K562 (cell line): ENCODE measurements at regions not wholly inside any gene's neighbourhood (a gene's known extent, or its start where the extent isn't known, plus 50 kb on each side); places are given as distances from the start of the nearest gene placed in this dataset.

Experiments
- CREB1 ChIP-seq, 2 experiments: sonication (generic) in 1 of 2; formaldehyde crosslinking in 1 of 2; IDR thresholded peaks; 2 replicates each; pipeline versions ENCODE4 v1.6.1 to v1.8.0; 2012 to 2022; ENCODE audit warnings: inconsistent platforms in 1 of 2, mild to moderate bottlenecking in 1 of 2, missing genetic modification reagents in 1 of 2, moderate library complexity in 1 of 2
- JUND ChIP-seq, 2 experiments: IDR thresholded peaks; 2 replicates in 1 of 2; 3 replicates in 1 of 2; pipeline ENCODE4 v1.6.1; 2011; ENCODE audit warnings: borderline replicate concordance in 2 of 2, low read depth in 2 of 2, low read length in 2 of 2, improper control_type of control experiment in 1 of 2, missing biosample characterization in 1 of 2, missing genetic modification characterization in 1 of 2, missing genetic modification reagents in 1 of 2
- NBN ChIP-seq: fragments of 450-650 bp; IDR thresholded peaks from 2 replicates; pipeline ENCODE4 v1.6.1; 2016; ENCODE audit warnings: low read depth, mild to moderate bottlenecking
- NR3C1 ChIP-seq: sonication (generic); formaldehyde crosslinking; IDR thresholded peaks from 2 replicates; pipeline ENCODE4 v1.8.1; 2022; ENCODE audit warnings: missing genetic modification reagents
- SIN3A ChIP-seq, 2 experiments: fragments of 150-350 bp in 1 of 2; IDR thresholded peaks; 2 replicates each; pipeline ENCODE4 v1.6.1; 2011 to 2016; ENCODE audit warnings: borderline replicate concordance in 2 of 2, low read depth in 2 of 2, low read length in 2 of 2, mild to moderate bottlenecking in 2 of 2, moderate library complexity in 2 of 2; ENCODE audit not compliant: control insufficient read depth in 1 of 2
- TOE1 ChIP-seq, 2 experiments: fragments of 450-650 bp in 1 of 2; sonication (generic) in 1 of 2; formaldehyde crosslinking in 1 of 2; IDR thresholded peaks; 2 replicates each; pipeline versions ENCODE4 v1.7.1 to v1.8.0; 2016 to 2022; ENCODE audit warnings: borderline replicate concordance in 2 of 2, mild to moderate bottlenecking in 2 of 2, antibody characterized with exemption in 1 of 2, inconsistent platforms in 1 of 2, low read depth in 1 of 2, missing genetic modification reagents in 1 of 2, moderate library complexity in 1 of 2
- ZZZ3 ChIP-seq: fragments of 450-650 bp; IDR thresholded peaks from 2 replicates; pipeline ENCODE4 v1.6.1; 2016; ENCODE audit warnings: antibody characterized with exemption, mild to moderate bottlenecking, moderate library complexity
- TF ChIP-seq, protein P1 (sequence below): fragments of 450-650 bp; IDR thresholded peaks from 2 replicates; pipeline ENCODE4 v1.6.1; 2017; ENCODE audit warnings: antibody characterized with exemption
- TF ChIP-seq, protein P2 (sequence below), 2 experiments: fragments of 450-650 bp; formaldehyde crosslinking in 1 of 2; IDR thresholded peaks; 2 replicates each; pipeline versions ENCODE4 v1.4.0 to v1.6.1; 2014 to 2020; ENCODE audit warnings: mild to moderate bottlenecking in 2 of 2, borderline replicate concordance in 1 of 2, low read depth in 1 of 2
- TF ChIP-seq, protein P3 (sequence below), 3 experiments: IDR thresholded peaks in 2 of 3; conservative IDR thresholded peaks in 1 of 3; 2 replicates each; pipeline ENCODE4 v1.5.1; 2011 to 2012; ENCODE audit warnings: low read length in 3 of 3, mild to moderate bottlenecking in 3 of 3, control low read depth in 2 of 3, improper control_type of control experiment in 1 of 3, inconsistent platforms in 1 of 3, low read depth in 1 of 3, mixed read lengths in 1 of 3, moderate library complexity in 1 of 3; ENCODE audit not compliant: insufficient read depth in 2 of 3

DNA sequence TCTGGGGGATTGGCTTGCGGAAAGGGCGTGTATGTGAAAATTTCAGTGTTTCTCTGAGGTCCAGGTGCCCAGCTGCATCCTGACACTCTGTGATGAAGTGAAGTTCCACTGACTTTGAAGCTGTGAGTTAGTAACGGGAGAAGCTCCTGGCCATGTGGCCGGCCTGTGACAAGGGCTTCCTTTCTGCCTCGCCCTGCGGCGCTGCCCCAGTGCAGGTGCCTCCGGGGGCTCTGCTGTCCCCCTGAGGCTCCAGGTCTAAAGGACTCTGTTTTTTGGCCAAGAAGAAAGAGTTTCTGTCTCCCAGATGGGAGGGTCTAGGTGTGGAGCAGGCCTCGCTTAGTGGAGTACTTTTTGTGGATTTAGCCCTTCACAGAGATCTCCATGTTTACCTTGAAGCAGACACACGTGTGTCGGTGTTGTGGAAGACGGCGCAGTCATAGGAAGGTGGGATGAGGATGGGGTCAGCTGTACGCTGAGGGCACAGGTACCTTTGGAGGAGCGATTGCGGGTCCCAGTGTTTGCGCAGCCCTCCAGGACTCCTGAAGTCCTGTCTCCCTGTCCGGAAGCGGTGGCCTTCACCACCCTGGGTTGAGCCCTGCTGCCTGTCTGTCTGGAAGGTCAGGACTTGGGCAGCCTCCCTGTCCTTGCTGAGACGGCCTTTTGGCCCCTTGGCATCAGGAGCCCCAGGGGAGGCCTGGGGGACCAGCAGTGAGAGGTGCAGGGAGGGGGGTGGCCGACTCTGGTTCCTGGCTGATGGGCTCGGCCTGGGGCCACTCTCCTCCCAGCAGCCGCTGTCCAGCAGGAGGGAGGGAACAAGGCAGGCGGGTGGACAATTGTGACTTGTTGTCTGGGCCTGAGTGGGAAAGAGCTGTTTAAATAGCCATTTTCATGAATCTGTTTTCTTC lies 1249.3 kb downstream of the BRD1 start:
- TF ChIP-seq JUND (IDR thresholded peaks at IDR 0.05; ENCODE audit: borderline replicate concordance, low read depth, low read length) (no peak), JUND (tag; IDR thresholded peaks at IDR 0.05; ENCODE audit: borderline replicate concordance, low read depth, low read length) (no peak), SIN3A (IDR thresholded peaks at IDR 0.05; ENCODE audit: borderline replicate concordance in 2 of 2, control insufficient read depth in 1 of 2, low read depth in 2 of 2, low read length in 2 of 2) (no peak), NBN (no peak), ZZZ3 (no peak), TOE1 (IDR thresholded peaks at IDR 0.05; ENCODE audit: borderline replicate concordance) (no peak), TOE1 (CRISPR knock-in tag; IDR thresholded peaks at IDR 0.05; ENCODE audit: borderline replicate concordance, low read depth) (no peak), NR3C1 (CRISPR knock-in tag) (no peak), CREB1 (IDR thresholded peaks at IDR 0.05) (no peak), CREB1 (CRISPR knock-in tag; IDR thresholded peaks at IDR 0.05) (no peak)
- TF ChIP-seq, protein P1, sequence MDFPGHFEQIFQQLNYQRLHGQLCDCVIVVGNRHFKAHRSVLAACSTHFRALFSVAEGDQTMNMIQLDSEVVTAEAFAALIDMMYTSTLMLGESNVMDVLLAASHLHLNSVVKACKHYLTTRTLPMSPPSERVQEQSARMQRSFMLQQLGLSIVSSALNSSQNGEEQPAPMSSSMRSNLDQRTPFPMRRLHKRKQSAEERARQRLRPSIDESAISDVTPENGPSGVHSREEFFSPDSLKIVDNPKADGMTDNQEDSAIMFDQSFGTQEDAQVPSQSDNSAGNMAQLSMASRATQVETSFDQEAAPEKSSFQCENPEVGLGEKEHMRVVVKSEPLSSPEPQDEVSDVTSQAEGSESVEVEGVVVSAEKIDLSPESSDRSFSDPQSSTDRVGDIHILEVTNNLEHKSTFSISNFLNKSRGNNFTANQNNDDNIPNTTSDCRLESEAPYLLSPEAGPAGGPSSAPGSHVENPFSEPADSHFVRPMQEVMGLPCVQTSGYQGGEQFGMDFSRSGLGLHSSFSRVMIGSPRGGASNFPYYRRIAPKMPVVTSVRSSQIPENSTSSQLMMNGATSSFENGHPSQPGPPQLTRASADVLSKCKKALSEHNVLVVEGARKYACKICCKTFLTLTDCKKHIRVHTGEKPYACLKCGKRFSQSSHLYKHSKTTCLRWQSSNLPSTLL: no peak
- TF ChIP-seq, protein P2, sequence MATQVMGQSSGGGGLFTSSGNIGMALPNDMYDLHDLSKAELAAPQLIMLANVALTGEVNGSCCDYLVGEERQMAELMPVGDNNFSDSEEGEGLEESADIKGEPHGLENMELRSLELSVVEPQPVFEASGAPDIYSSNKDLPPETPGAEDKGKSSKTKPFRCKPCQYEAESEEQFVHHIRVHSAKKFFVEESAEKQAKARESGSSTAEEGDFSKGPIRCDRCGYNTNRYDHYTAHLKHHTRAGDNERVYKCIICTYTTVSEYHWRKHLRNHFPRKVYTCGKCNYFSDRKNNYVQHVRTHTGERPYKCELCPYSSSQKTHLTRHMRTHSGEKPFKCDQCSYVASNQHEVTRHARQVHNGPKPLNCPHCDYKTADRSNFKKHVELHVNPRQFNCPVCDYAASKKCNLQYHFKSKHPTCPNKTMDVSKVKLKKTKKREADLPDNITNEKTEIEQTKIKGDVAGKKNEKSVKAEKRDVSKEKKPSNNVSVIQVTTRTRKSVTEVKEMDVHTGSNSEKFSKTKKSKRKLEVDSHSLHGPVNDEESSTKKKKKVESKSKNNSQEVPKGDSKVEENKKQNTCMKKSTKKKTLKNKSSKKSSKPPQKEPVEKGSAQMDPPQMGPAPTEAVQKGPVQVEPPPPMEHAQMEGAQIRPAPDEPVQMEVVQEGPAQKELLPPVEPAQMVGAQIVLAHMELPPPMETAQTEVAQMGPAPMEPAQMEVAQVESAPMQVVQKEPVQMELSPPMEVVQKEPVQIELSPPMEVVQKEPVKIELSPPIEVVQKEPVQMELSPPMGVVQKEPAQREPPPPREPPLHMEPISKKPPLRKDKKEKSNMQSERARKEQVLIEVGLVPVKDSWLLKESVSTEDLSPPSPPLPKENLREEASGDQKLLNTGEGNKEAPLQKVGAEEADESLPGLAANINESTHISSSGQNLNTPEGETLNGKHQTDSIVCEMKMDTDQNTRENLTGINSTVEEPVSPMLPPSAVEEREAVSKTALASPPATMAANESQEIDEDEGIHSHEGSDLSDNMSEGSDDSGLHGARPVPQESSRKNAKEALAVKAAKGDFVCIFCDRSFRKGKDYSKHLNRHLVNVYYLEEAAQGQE (IDR thresholded peaks at IDR 0.05; ENCODE audit: borderline replicate concordance): no peak
- TF ChIP-seq, protein P2 (CRISPR knock-in tag; IDR thresholded peaks at IDR 0.05; ENCODE audit: low read depth): no peak
- TF ChIP-seq, protein P3, sequence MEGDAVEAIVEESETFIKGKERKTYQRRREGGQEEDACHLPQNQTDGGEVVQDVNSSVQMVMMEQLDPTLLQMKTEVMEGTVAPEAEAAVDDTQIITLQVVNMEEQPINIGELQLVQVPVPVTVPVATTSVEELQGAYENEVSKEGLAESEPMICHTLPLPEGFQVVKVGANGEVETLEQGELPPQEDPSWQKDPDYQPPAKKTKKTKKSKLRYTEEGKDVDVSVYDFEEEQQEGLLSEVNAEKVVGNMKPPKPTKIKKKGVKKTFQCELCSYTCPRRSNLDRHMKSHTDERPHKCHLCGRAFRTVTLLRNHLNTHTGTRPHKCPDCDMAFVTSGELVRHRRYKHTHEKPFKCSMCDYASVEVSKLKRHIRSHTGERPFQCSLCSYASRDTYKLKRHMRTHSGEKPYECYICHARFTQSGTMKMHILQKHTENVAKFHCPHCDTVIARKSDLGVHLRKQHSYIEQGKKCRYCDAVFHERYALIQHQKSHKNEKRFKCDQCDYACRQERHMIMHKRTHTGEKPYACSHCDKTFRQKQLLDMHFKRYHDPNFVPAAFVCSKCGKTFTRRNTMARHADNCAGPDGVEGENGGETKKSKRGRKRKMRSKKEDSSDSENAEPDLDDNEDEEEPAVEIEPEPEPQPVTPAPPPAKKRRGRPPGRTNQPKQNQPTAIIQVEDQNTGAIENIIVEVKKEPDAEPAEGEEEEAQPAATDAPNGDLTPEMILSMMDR (IDR thresholded peaks at IDR 0.05 in 2 of 3, conservative IDR thresholded peaks at IDR 0.05 in 1 of 3; ENCODE audit: insufficient read depth in 2 of 3, low read depth in 1 of 3, low read length in 3 of 3): no peak
